H1 (cell line): ENCODE measurements at regions not wholly inside any gene's neighbourhood (a gene's known extent, or its start where the extent isn't known, plus 50 kb on each side); places are given as distances from the start of the nearest gene placed in this dataset.

Experiments
- CTCF ChIA-PET: fragments of 300-600 bp; sonication (Branson Sonifier 250); formaldehyde crosslinking; loops from one replicate; lab custom pipeline; 2021; ENCODE audit not compliant: partially characterized antibody; lab: Charles Lee
- POLR2A ChIA-PET: fragments of 300-600 bp; sonication (Branson Sonifier 250); formaldehyde crosslinking; loops from one replicate; lab custom pipeline; 2021; ENCODE audit warnings: inconsistent platforms; ENCODE audit not compliant: partially characterized antibody; lab: Charles Lee
- DNase-seq, 2 experiments: peaks; one replicate each; pipeline versions ENCODE4 v3.0.0 to v3.0.0-alpha.2; 2010 to 2022; ENCODE audit warnings: low spot score in 2 of 2, low read depth in 1 of 2, mixed read lengths in 1 of 2
- FAIRE-seq: peaks from 2 replicates; lab custom pipeline; 2011; peaks lifted over from hg19 to GRCh38; lab: Jason Lieb, UNC
- H2AFZ ChIP-seq: 2 replicates; pipeline ENCODE4 v1.8.1; 2012; ENCODE audit warnings: low read length, inconsistent platforms
- H2AK5ac ChIP-seq: 2 replicates; pipeline ENCODE4 v1.6.1; 2013; ENCODE audit warnings: low read depth, low read length
- H2BK120ac ChIP-seq: replicated peaks from 2 replicates; pipeline ENCODE3; 2013; ENCODE audit warnings: low read depth, low read length, inconsistent platforms
- H2BK12ac ChIP-seq: 2 replicates; pipeline ENCODE4 v1.6.1; 2013; ENCODE audit warnings: low read depth, low read length
- H2BK15ac ChIP-seq: 2 replicates; pipeline ENCODE4 v1.6.1; 2013; ENCODE audit warnings: low read length
- H2BK20ac ChIP-seq: 2 replicates; pipeline ENCODE4 v1.6.1; 2013; ENCODE audit warnings: low read length
- H2BK5ac ChIP-seq: 2 replicates; pipeline ENCODE4 v1.6.1; 2013; ENCODE audit warnings: low read depth, low read length
- H3K14ac ChIP-seq: 2 replicates; pipeline ENCODE4 v1.6.1; 2013; ENCODE audit warnings: inconsistent platforms; ENCODE audit not compliant: insufficient read length
- H3K18ac ChIP-seq: 2 replicates; pipeline ENCODE4 v1.6.1; 2013; ENCODE audit warnings: low read length; ENCODE audit errors: extremely low read depth
- H3K23ac ChIP-seq: 2 replicates; pipeline ENCODE4 v1.6.1; 2013; ENCODE audit warnings: inconsistent platforms; ENCODE audit not compliant: insufficient read length
- H3K23me2 ChIP-seq: 2 replicates; pipeline ENCODE4 v1.6.1; 2013; ENCODE audit warnings: low read depth, low read length
- H3K27ac ChIP-seq: 2 replicates; pipeline ENCODE4 v1.6.1; 2011; ENCODE audit warnings: low read depth, low read length, inconsistent platforms
- H3K27me3 ChIP-seq, 4 experiments: replicated peaks in 1 of 4; 1 replicate in 1 of 4; 2 replicates in 3 of 4; pipeline versions ENCODE4 v1.6.1 to v1.8.1; 2011 to 2013; ENCODE audit warnings: low read length in 3 of 4, mild to moderate bottlenecking in 3 of 4, inconsistent platforms in 2 of 4, mixed read lengths in 2 of 4, moderate library complexity in 1 of 4; ENCODE audit not compliant: control insufficient read depth in 3 of 4, insufficient read depth in 3 of 4; ENCODE audit errors: extremely low read depth in 1 of 4
- H3K36me3 ChIP-seq, 4 experiments: 2 replicates each; pipeline versions ENCODE4 v1.6.1 to v1.8.1; 2011 to 2013; ENCODE audit warnings: mild to moderate bottlenecking in 4 of 4, low read length in 3 of 4, moderate library complexity in 2 of 4, control low read depth in 1 of 4, inconsistent platforms in 1 of 4; ENCODE audit not compliant: insufficient read depth in 4 of 4, control insufficient read depth in 2 of 4
- H3K4ac ChIP-seq: replicated peaks from 2 replicates; pipeline ENCODE3; 2013; ENCODE audit warnings: low read length, low read depth, mixed read lengths, inconsistent platforms; ENCODE audit not compliant: insufficient read length
- H3K4me1 ChIP-seq, 4 experiments: replicated peaks in 1 of 4; 1 replicate in 1 of 4; 2 replicates in 3 of 4; pipeline versions ENCODE4 v1.6.1 to v1.8.1; 2011 to 2013; ENCODE audit warnings: low read length in 3 of 4, inconsistent platforms in 2 of 4, mixed read lengths in 1 of 4; ENCODE audit not compliant: insufficient read depth in 4 of 4, control insufficient read depth in 3 of 4
- H3K4me2 ChIP-seq, 2 experiments: 2 replicates each; pipeline versions ENCODE4 v1.6.1 to v1.8.1; 2011 to 2013; ENCODE audit warnings: low read depth in 2 of 2, low read length in 2 of 2, control low read depth in 1 of 2, inconsistent platforms in 1 of 2, mild to moderate bottlenecking in 1 of 2; ENCODE audit not compliant: insufficient read depth in 1 of 2
- H3K4me3 ChIP-seq, 4 experiments: fragments of 200-600, 300-600 bp in 1 of 4; sonication (generic), shearing (Covaris generic), sonication (Bioruptor Twin) in 1 of 4; 2 replicates each; pipeline versions ENCODE4 v1.5.1 to v1.8.1; 2011 to 2016; ENCODE audit warnings: low read length in 4 of 4, low read depth in 3 of 4, control low read depth in 2 of 4, inconsistent platforms in 2 of 4, mild to moderate bottlenecking in 2 of 4, mixed read lengths in 1 of 4, moderate library complexity in 1 of 4; ENCODE audit not compliant: insufficient read depth in 2 of 4; ENCODE audit errors: extremely low read depth in 1 of 4
- H3K56ac ChIP-seq: replicated peaks from 2 replicates; pipeline ENCODE3; 2013; ENCODE audit warnings: low read depth, mild to moderate bottlenecking, mixed read lengths, low read length, inconsistent platforms; ENCODE audit not compliant: insufficient read length
- H3K79me1 ChIP-seq: 2 replicates; pipeline ENCODE4 v1.6.1; 2013; ENCODE audit warnings: low read depth, low read length, control low read depth
- H3K79me2 ChIP-seq, 2 experiments: 2 replicates each; pipeline versions ENCODE4 v1.6.1 to v1.8.1; 2012 to 2013; ENCODE audit warnings: low read length in 2 of 2, mild to moderate bottlenecking in 2 of 2, inconsistent platforms in 1 of 2; ENCODE audit not compliant: insufficient read depth in 2 of 2, control insufficient read depth in 1 of 2
- H3K9ac ChIP-seq, 4 experiments: replicated peaks in 1 of 4; 1 replicate in 1 of 4; 2 replicates in 3 of 4; pipeline versions ENCODE4 v1.6.1 to v1.8.1; 2011 to 2013; ENCODE audit warnings: low read depth in 3 of 4, low read length in 3 of 4, control low read depth in 2 of 4, mild to moderate bottlenecking in 2 of 4, moderate library complexity in 2 of 4, inconsistent platforms in 1 of 4; ENCODE audit errors: extremely low read depth in 1 of 4
- H3K9me3 ChIP-seq, 2 experiments: 2 replicates each; pipeline versions ENCODE4 v1.6.1 to v1.8.1; 2012 to 2013; ENCODE audit warnings: mild to moderate bottlenecking in 2 of 2, moderate library complexity in 2 of 2, control low read depth in 1 of 2, inconsistent platforms in 1 of 2, low read depth in 1 of 2, low read length in 1 of 2, mixed read lengths in 1 of 2; ENCODE audit not compliant: insufficient read depth in 2 of 2
- H4K20me1 ChIP-seq, 2 experiments: replicated peaks in 1 of 2; 2 replicates each; pipeline versions ENCODE3 to v1.8.1; 2011 to 2013; ENCODE audit warnings: inconsistent platforms in 2 of 2, low read length in 2 of 2, mild to moderate bottlenecking in 1 of 2; ENCODE audit not compliant: insufficient read depth in 2 of 2, control insufficient read depth in 1 of 2
- H4K5ac ChIP-seq: 2 replicates; pipeline ENCODE4 v1.6.1; 2013; ENCODE audit warnings: low read length, low read depth, mixed read lengths, inconsistent platforms; ENCODE audit not compliant: insufficient read length
- H4K8ac ChIP-seq: 2 replicates; pipeline ENCODE4 v1.8.0; 2013; ENCODE audit warnings: mild to moderate bottlenecking, moderate library complexity, low read length, inconsistent platforms; ENCODE audit not compliant: insufficient read depth; ENCODE audit errors: extremely low read depth
- H4K91ac ChIP-seq: replicated peaks from 2 replicates; pipeline ENCODE3; 2013; ENCODE audit warnings: low read length, mixed read lengths, inconsistent platforms; ENCODE audit not compliant: insufficient read length
- CBX5 ChIP-seq: fragments of 300-800, 300-1000 bp; sonication (generic); IDR thresholded peaks from 2 replicates; pipeline ENCODE4 v1.7.1; 2016; ENCODE audit warnings: antibody characterized with exemption, low read length, low read depth
- SP2 ChIP-seq: IDR thresholded peaks from 2 replicates; pipeline ENCODE4 v1.6.1; 2012; ENCODE audit warnings: mild to moderate bottlenecking, low read length, inconsistent platforms
- TAF7 ChIP-seq: optimal IDR thresholded peaks from 2 replicates; pipeline ENCODE3; 2011; ENCODE audit warnings: low read depth, mild to moderate bottlenecking, inconsistent platforms, low read length, moderate library complexity, borderline replicate concordance
- WGBS, 2 experiments: shearing (Covaris generic) in 1 of 2; methylation state at CpG; one replicate each; pipeline versions ENCODE4 v1.1.6 to v1.1.7; 2013 to 2015; ENCODE audit warnings: low lambda C conversion rate in 2 of 2, mixed read lengths in 2 of 2, inconsistent platforms in 1 of 2, low coverage in 1 of 2, missing lambda C conversion rate in 1 of 2; ENCODE audit not compliant: insufficient replicate concordance in 2 of 2, insufficient coverage in 1 of 2, insufficient read length in 1 of 2; ENCODE audit errors: extremely low coverage in 1 of 2, missing lambda C conversion rate in 1 of 2; 5-methylcytosine and 5-hydroxymethylcytosine counted together
- TF ChIP-seq, protein P1 (sequence below): IDR thresholded peaks from 2 replicates; pipeline ENCODE4 v1.6.1; 2012; ENCODE audit warnings: low read length, inconsistent platforms

DNA sequence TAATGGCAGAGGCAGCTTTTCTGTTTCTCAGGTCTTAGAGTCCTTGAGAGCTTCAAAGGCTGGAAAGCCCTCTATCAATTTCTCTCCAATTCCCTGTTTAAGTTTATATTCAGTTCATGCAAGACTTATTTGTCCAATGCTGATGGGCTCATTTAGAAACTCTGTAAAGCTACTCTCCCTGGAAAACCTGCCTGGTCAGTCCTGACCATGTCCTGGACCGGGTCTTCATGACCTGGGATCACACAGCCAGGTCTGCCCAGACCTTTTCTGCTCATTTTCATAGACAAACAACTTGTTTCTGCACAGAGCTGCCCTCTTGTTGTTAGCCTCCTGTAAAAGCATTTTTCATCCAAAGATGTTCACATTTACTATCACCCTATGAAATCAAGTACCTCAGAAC is 85.4 kb upstream of the TBCA start:
- H4K8ac ChIP-seq, result no peak overlapping the region
- FAIRE-seq (no peak), DNase-seq (no peak)
- H3K14ac ChIP-seq, result no peak overlapping the region
- TF ChIP-seq, protein P1, sequence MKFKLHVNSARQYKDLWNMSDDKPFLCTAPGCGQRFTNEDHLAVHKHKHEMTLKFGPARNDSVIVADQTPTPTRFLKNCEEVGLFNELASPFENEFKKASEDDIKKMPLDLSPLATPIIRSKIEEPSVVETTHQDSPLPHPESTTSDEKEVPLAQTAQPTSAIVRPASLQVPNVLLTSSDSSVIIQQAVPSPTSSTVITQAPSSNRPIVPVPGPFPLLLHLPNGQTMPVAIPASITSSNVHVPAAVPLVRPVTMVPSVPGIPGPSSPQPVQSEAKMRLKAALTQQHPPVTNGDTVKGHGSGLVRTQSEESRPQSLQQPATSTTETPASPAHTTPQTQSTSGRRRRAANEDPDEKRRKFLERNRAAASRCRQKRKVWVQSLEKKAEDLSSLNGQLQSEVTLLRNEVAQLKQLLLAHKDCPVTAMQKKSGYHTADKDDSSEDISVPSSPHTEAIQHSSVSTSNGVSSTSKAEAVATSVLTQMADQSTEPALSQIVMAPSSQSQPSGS, result no peak
- no peak for TF ChIP-seq SP2
- no peak for TF ChIP-seq TAF7
- TF ChIP-seq CBX5, result no peak
- no peak overlapping the region for H3K56ac ChIP-seq
- peaks cover 1 to 3% (median 2%) of the 10 kb centered on the region in 4 experiments; a peak in 5 of 7 replicates for H3K27me3 ChIP-seq
- H4K91ac ChIP-seq, result no peak overlapping the region
- no peaks in the 10 kb centered on the region for H3K79me1 ChIP-seq
- H2BK12ac ChIP-seq, result no peak overlapping the region
- no peak overlapping the region for H2AK5ac ChIP-seq
- POLR2A ChIA-PET, result no interaction called here
- H2BK20ac ChIP-seq, result no peak overlapping the region
- CTCF ChIA-PET, result no interaction called here
- H3K23ac ChIP-seq, result no peak overlapping the region
- no peak overlapping the region for H2BK15ac ChIP-seq
- H2BK120ac ChIP-seq, result no peak overlapping the region
- 93% methylated on average over 1 of the region's 1 CpG; no CpG with 5 or more reads in 1 of the 2 experiments for WGBS, 2 experiments
- no peak overlapping the region for H2AFZ ChIP-seq
- no peak overlapping the region for H3K4me2 ChIP-seq
- no peaks in the 10 kb centered on the region for H3K23me2 ChIP-seq
- H3K79me2 ChIP-seq, result no peaks in the 10 kb centered on the region
- H4K20me1 ChIP-seq, result no peaks in the 10 kb centered on the region
- no peak overlapping the region for H2BK5ac ChIP-seq
- H3K9ac ChIP-seq, result no peak overlapping the region
- H4K5ac ChIP-seq, result no peak overlapping the region
- H3K4me1 ChIP-seq, result no peaks in the 10 kb centered on the region
- no peak overlapping the region for H3K4me3 ChIP-seq
- no peaks in the 10 kb centered on the region for H3K9me3 ChIP-seq
- H3K18ac ChIP-seq, result no peak overlapping the region
- H3K4ac ChIP-seq, result no peak overlapping the region
- H3K36me3 ChIP-seq, result no peaks in the 10 kb centered on the region
- H3K27ac ChIP-seq, result no peak overlapping the region
